A549 (cell line): ENCODE measurements at regions not wholly inside any gene's neighbourhood (a gene's known extent, or its start where the extent isn't known, plus 50 kb on each side); places are given as distances from the start of the nearest gene placed in this dataset.

ENCODE experiments used
- ATAC-seq, 2 experiments: fragments of 200-7000 bp in 1 of 2; fragments of >200 bp in 1 of 2; cut with Nextera tagmentation in 1 of 2; cut with Tn5 transposase in 1 of 2; 3 replicates each; pipeline versions ENCODE4 v1.8.0 to v1.9.1; 2018 to 2020; ENCODE audit warnings: mild to moderate bottlenecking in 1 of 2, moderate library complexity in 1 of 2
- CTCF ChIA-PET: fragments of 300-600 bp; sonication (Branson Sonifier 250); formaldehyde crosslinking; extraction: SDS; loops from one replicate; lab custom pipeline; 2021; ENCODE audit warnings: antibody characterized with exemption, inconsistent platforms; lab: Yijun Ruan, JAX
- POLR2A ChIA-PET: fragments of 350-600 bp; formaldehyde crosslinking; extraction: SDS; loops from one replicate; lab custom pipeline; 2021; ENCODE audit warnings: antibody characterized with exemption, inconsistent platforms; lab: Yijun Ruan, JAX
- DNase-seq, 2 experiments: peaks; one replicate each; pipeline versions ENCODE4 v3.0.0 to v3.0.0-alpha.2; 2011 to 2016; ENCODE audit warnings: low read depth in 1 of 2, low spot score in 1 of 2
- FAIRE-seq: peaks from 2 replicates; lab custom pipeline; 2011; peaks lifted over from hg19 to GRCh38; lab: Jason Lieb, UNC
- H3K27ac ChIP-seq, 2 experiments: fragments of >200 bp; sonication (Bioruptor Twin); formaldehyde crosslinking; 3 replicates each; pipeline ENCODE4 v1.5.1; 2016 to 2017
- H3K4me1 ChIP-seq: fragments of >200 bp; sonication (Bioruptor Twin); formaldehyde crosslinking; 3 replicates; pipeline ENCODE4 v1.6.1; 2016
- H3K4me2 ChIP-seq: fragments of >200 bp; sonication (Bioruptor Twin); formaldehyde crosslinking; 3 replicates; pipeline ENCODE4 v1.6.1; 2016
- H3K4me3 ChIP-seq: fragments of >200 bp; sonication (Bioruptor Twin); formaldehyde crosslinking; 3 replicates; pipeline ENCODE4 v1.5.1; 2016
- H3K9me3 ChIP-seq: fragments of >200 bp; sonication (Bioruptor Twin); formaldehyde crosslinking; 3 replicates; pipeline ENCODE4 v1.6.1; 2016
- BCL3 ChIP-seq: fragments of >200 bp; sonication (Bioruptor Twin); formaldehyde crosslinking; IDR thresholded peaks from 3 replicates; pipeline ENCODE4 v1.6.1; 2016
- CBX2 ChIP-seq: fragments of 200-600 bp; sonication (generic); IDR thresholded peaks from 2 replicates; pipeline ENCODE4 v1.6.1; 2016; ENCODE audit warnings: low read depth, mild to moderate bottlenecking, borderline replicate concordance
- CBX8 ChIP-seq: fragments of 200-600 bp; sonication (generic); IDR thresholded peaks from 2 replicates; pipeline ENCODE4 v1.6.1; 2016
- CHD4 ChIP-seq: fragments of 200-600 bp; sonication (generic); IDR thresholded peaks from 2 replicates; pipeline ENCODE4 v1.6.1; 2016; ENCODE audit warnings: antibody characterized with exemption, mild to moderate bottlenecking, borderline replicate concordance
- EHMT2 ChIP-seq: fragments of 200-600 bp; sonication (generic); IDR thresholded peaks from 2 replicates; pipeline ENCODE4 v1.6.1; 2016; ENCODE audit warnings: antibody characterized with exemption, low read depth, mild to moderate bottlenecking, moderate library complexity
- ELK1 ChIP-seq: fragments of 150-350 bp; IDR thresholded peaks from 2 replicates; pipeline ENCODE4 v1.6.1; 2014; ENCODE audit warnings: low read depth, mild to moderate bottlenecking, low read length
- GATA3 ChIP-seq: IDR thresholded peaks from 2 replicates; pipeline ENCODE4 v1.6.1; 2012; ENCODE audit warnings: borderline replicate concordance
- HDAC2 ChIP-seq: fragments of 200-600 bp; sonication (generic); IDR thresholded peaks from 2 replicates; pipeline ENCODE4 v1.6.1; 2016
- HES2 ChIP-seq: fragments of >200 bp; sonication (Bioruptor Twin); formaldehyde crosslinking; IDR thresholded peaks from 2 replicates; pipeline ENCODE4 v1.6.1; 2016
- HEYL ChIP-seq: fragments of 250-450 bp; sonication (Bioruptor Pico); IDR thresholded peaks from 2 replicates; pipeline ENCODE4 v1.8.0; 2021; ENCODE audit warnings: mild to moderate bottlenecking, moderate library complexity
- HOXB13 ChIP-seq: fragments of 250-450 bp; sonication (Bioruptor Pico); IDR thresholded peaks from 2 replicates; pipeline ENCODE4 v1.5.0; 2020; ENCODE audit warnings: low read depth, mild to moderate bottlenecking, moderate library complexity
- JUNB ChIP-seq: fragments of >200 bp; sonication (Bioruptor Twin); formaldehyde crosslinking; IDR thresholded peaks from 2 replicates; pipeline ENCODE4 v1.6.1; 2016
- KDM5A ChIP-seq: fragments of 200-600 bp; sonication (generic); IDR thresholded peaks from 2 replicates; pipeline ENCODE4 v1.6.1; 2016; ENCODE audit warnings: antibody characterized with exemption, mild to moderate bottlenecking
- MAX ChIP-seq: IDR thresholded peaks from 2 replicates; pipeline ENCODE4 v1.6.1; 2012
- MAZ ChIP-seq: fragments of 150-350 bp; IDR thresholded peaks from 2 replicates; pipeline ENCODE4 v1.6.1; 2014; ENCODE audit warnings: antibody characterized with exemption, low read depth, low read length, borderline replicate concordance
- POLR2AphosphoS2 ChIP-seq: conservative IDR thresholded peaks from 2 replicates; pipeline ENCODE4 v1.6.1; 2012; ENCODE audit warnings: low read length, improper control_type of control experiment, inconsistent platforms
- RAD21 ChIP-seq, 2 experiments: fragments of >200 bp in 1 of 2; sonication (Bioruptor Twin) in 1 of 2; formaldehyde crosslinking in 1 of 2; IDR thresholded peaks in 1 of 2; conservative IDR thresholded peaks in 1 of 2; 2 replicates in 1 of 2; 3 replicates in 1 of 2; pipeline ENCODE4 v1.6.1; 2012 to 2018; ENCODE audit warnings: inconsistent platforms in 1 of 2
- RARB ChIP-seq: fragments of 250-450 bp; sonication (Bioruptor Pico); IDR thresholded peaks from 2 replicates; pipeline ENCODE4 v1.8.0; 2021; ENCODE audit warnings: mild to moderate bottlenecking, moderate library complexity
- REST ChIP-seq: fragments of 200-600 bp; sonication (generic); IDR thresholded peaks from 2 replicates; pipeline ENCODE4 v1.6.1; 2016; ENCODE audit warnings: antibody characterized with exemption, mild to moderate bottlenecking, moderate library complexity
- SMC3 ChIP-seq: fragments of >200 bp; sonication (Bioruptor Twin); formaldehyde crosslinking; IDR thresholded peaks from 3 replicates; pipeline ENCODE4 v1.6.1; 2018; ENCODE audit warnings: inconsistent platforms
- SREBF2 ChIP-seq: fragments of 450-650 bp; IDR thresholded peaks from 2 replicates; pipeline ENCODE4 v1.6.1; 2014; ENCODE audit warnings: mild to moderate bottlenecking, moderate library complexity
- ZSCAN20 ChIP-seq: fragments of 250-450 bp; sonication (Bioruptor Pico); IDR thresholded peaks from 2 replicates; pipeline ENCODE4 v1.8.0; 2022; ENCODE audit warnings: mild to moderate bottlenecking, moderate library complexity
- WGBS: methylation state at CpG from one replicate; pipeline ENCODE4 v1.1.6; 2017; ENCODE audit errors: missing lambda C conversion rate; 5-methylcytosine and 5-hydroxymethylcytosine counted together

- ATAC-seq (no peak), FAIRE-seq (no peak), DNase-seq (no peak)
- H3K4me1 ChIP-seq, result no peaks in the 10 kb centered on the region
- 4% methylated on average over 2 of the region's 2 CpGs for WGBS
- POLR2A ChIA-PET, result no interaction called here
- H3K27ac ChIP-seq, result no peak overlapping the region
- H3K4me3 ChIP-seq, result no peak overlapping the region
- TF ChIP-seq REST (no peak), RAD21 (conservative IDR thresholded peaks at IDR 0.05 in 1 of 2, IDR thresholded peaks at IDR 0.05 in 1 of 2) (no peak), GATA3 (no peak), HEYL (CRISPR knock-in tag) (no peak), MAX (no peak), POLR2AphosphoS2 (no peak), HOXB13 (no peak), HDAC2 (no peak), JUNB (no peak)
- no peak overlapping the region for H3K4me2 ChIP-seq
- CTCF ChIA-PET, result interaction anchor here (0.7 kb wide), 1 partner anchor 337 kb away, joined by 3 read pairs; no protein-coding TSS in a partner anchor
- no peaks in the 10 kb centered on the region for H3K9me3 ChIP-seq
These were observed 400.1 kb downstream of the TDRD3 start for GRCh38 chr13:60797112-60797511.

- H3K4me3 ChIP-seq, result no peak overlapping the region
- CTCF ChIA-PET, result no interaction called here
- no peak overlapping the region for H3K4me2 ChIP-seq
- 24% methylated on average over 4 of the region's 4 CpGs for WGBS
- no peaks in the 10 kb centered on the region for H3K4me1 ChIP-seq
- POLR2A ChIA-PET, result no interaction called here
- H3K27ac ChIP-seq, result no peak overlapping the region
- no peak for DNase-seq
- TF ChIP-seq EHMT2 (no peak), MAX (no peak), CHD4 (no peak), SREBF2 (no peak), BCL3 (no peak), ZSCAN20 (no peak), CBX2 (no peak), KDM5A (no peak), SMC3 (no peak), RARB (CRISPR knock-in tag) (no peak), HES2 (no peak), CBX8 (no peak), MAZ (no peak), ELK1 (no peak)
- TF ChIP-seq, all 56 proteins: peak for 0
- H3K9me3 ChIP-seq, result no peaks in the 10 kb centered on the region
- ATAC-seq (no peak), FAIRE-seq (no peak)
These were observed 397.7 kb downstream of the TDRD3 start for GRCh38 chr13:60794751-60795150.
